SK-N-SH (cell line): ENCODE measurements at regions not wholly inside any gene's neighbourhood (a gene's known extent, or its start where the extent isn't known, plus 50 kb on each side); places are given as distances from the start of the nearest gene placed in this dataset.

Source experiments
- CHD2 ChIP-seq: fragments of 150-350 bp; IDR thresholded peaks from 2 replicates; pipeline ENCODE4 v1.6.1; 2018; ENCODE audit warnings: low read length; ENCODE audit not compliant: partially characterized antibody
- FOXM1 ChIP-seq: IDR thresholded peaks from 2 replicates; pipeline ENCODE4 v1.4.0; 2012; ENCODE audit warnings: low read depth, mild to moderate bottlenecking
- MEF2A ChIP-seq: IDR thresholded peaks from 2 replicates; pipeline ENCODE4 v1.4.0; 2012; ENCODE audit warnings: low read depth, borderline replicate concordance
- MXI1 ChIP-seq: IDR thresholded peaks from 2 replicates; pipeline ENCODE4 v1.6.1; 2012; ENCODE audit warnings: mild to moderate bottlenecking, low read depth, low read length, improper control_type of control experiment
- POLR2AphosphoS5 ChIP-seq: IDR thresholded peaks from 2 replicates; pipeline ENCODE4 v1.6.1; 2012; ENCODE audit warnings: low read depth, low read length
- RXRA ChIP-seq: IDR thresholded peaks from 2 replicates; pipeline ENCODE4 v1.4.0; 2012; ENCODE audit warnings: low read depth, mild to moderate bottlenecking, borderline replicate concordance
- SMC3 ChIP-seq: IDR thresholded peaks from 2 replicates; pipeline ENCODE4 v1.6.1; 2012; ENCODE audit warnings: low read depth, low read length, improper control_type of control experiment
- TAF1 ChIP-seq: IDR thresholded peaks from 2 replicates; pipeline ENCODE4 v1.6.1; 2012; ENCODE audit warnings: low read depth, mild to moderate bottlenecking, low read length, moderate library complexity, borderline replicate concordance
- YY1 ChIP-seq: IDR thresholded peaks from 2 replicates; pipeline ENCODE4 v1.4.0; 2012; ENCODE audit warnings: low read depth, mild to moderate bottlenecking
- TF ChIP-seq, protein P1 (sequence below): fragments of 200-600 bp; sonication (generic); IDR thresholded peaks from 2 replicates; pipeline ENCODE4 v1.6.1; 2017; ENCODE audit warnings: antibody characterized with exemption, mild to moderate bottlenecking, moderate library complexity
- TF ChIP-seq, protein P2 (sequence below): IDR thresholded peaks from 2 replicates; pipeline ENCODE4 v1.4.0; 2012; ENCODE audit warnings: low read depth

DNA sequence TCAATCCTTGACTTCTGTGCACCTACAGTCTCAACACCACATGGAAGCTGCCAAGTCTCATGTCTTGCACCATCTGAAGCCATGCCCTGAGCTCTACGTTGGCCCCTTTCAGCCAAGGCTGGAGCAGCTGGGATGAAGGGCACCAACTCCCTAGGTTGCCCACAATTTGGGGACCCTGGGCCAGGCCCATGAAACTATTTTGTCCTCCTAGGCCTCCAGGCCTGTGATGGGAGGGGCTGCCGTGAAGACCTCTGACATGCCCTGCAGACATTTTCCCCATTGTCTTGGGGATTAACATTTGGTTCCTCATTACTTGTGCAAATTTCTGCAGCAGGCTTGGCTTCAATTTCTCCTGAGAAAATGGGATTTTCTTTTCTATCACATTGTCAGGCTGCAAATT, 285.1 kb downstream of the DTWD2 start:
- TF ChIP-seq, protein P1, sequence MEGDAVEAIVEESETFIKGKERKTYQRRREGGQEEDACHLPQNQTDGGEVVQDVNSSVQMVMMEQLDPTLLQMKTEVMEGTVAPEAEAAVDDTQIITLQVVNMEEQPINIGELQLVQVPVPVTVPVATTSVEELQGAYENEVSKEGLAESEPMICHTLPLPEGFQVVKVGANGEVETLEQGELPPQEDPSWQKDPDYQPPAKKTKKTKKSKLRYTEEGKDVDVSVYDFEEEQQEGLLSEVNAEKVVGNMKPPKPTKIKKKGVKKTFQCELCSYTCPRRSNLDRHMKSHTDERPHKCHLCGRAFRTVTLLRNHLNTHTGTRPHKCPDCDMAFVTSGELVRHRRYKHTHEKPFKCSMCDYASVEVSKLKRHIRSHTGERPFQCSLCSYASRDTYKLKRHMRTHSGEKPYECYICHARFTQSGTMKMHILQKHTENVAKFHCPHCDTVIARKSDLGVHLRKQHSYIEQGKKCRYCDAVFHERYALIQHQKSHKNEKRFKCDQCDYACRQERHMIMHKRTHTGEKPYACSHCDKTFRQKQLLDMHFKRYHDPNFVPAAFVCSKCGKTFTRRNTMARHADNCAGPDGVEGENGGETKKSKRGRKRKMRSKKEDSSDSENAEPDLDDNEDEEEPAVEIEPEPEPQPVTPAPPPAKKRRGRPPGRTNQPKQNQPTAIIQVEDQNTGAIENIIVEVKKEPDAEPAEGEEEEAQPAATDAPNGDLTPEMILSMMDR, result no peak
- no peak for TF ChIP-seq CHD2
- no peak for TF ChIP-seq FOXM1
- no peak for TF ChIP-seq MEF2A
- TF ChIP-seq MXI1, result no peak
- TF ChIP-seq RXRA, result no peak
- no peak for TF ChIP-seq POLR2AphosphoS5
- TF ChIP-seq, protein P2, sequence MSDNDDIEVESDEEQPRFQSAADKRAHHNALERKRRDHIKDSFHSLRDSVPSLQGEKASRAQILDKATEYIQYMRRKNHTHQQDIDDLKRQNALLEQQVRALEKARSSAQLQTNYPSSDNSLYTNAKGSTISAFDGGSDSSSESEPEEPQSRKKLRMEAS, result no peak
- TF ChIP-seq SMC3, result no peak
- no peak for TF ChIP-seq YY1
- TF ChIP-seq TAF1, result no peak
